ENCODE measurements at regions not wholly inside any gene's neighbourhood (a gene's known extent, or its start where the extent isn't known, plus 50 kb on each side); places are given as distances from the start of the nearest gene placed in this dataset.

DNA sequence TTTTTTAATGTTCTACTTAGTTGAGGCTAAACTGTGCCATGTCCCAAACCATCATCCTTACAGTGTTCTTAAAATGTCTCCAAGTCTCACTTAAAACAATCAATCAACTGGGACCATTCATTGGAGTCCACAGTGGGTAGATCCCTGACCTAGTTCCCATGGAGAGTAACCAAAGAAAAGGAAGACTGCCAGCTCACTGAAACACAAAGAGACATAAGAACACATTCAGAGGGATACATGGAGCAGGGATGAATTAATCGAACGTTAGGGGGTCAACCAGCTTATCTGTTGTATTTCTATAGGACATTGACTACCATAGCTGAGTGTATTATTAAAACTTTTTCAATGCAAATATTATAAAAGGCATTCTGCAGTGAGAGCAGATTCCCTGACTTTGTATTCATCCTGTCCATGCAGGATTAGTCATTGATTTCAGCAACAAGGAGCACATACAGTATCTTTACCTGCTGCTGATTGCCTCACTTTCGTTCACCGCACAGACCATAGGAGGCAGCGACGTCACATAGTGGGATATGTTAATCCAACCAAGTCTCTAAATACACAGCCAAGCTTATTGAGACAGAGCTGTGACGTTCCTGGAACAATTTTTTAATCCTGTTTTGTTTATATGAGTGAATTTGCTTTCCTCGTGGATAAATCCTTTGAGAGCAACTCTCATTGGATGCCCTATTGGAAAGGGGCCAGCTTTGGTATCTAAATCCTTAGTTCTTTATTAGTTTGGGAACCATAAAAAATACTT, 364.9 kb upstream of the RBMS3 start:
- Histone ChIP-seq H3K27ac (ENCODE audit: low read depth in 1 of 2, low read length in 2 of 2) (no peak overlapping the region), H3K9me3 (replicated peaks in 1 of 2; ENCODE audit: control insufficient read depth in 1 of 2, insufficient read depth in 1 of 2, low read length in 2 of 2) (no peaks in the 10 kb centered on the region), H3K4me2 (replicated peaks; ENCODE audit: extremely low read depth, low read length, poor library complexity, severe bottlenecking) (peak overlapping the region; percentile 27), H3K36me3 (replicated peaks in 1 of 2; ENCODE audit: control insufficient read depth in 1 of 2, insufficient read depth in 2 of 2, low read length in 2 of 2) (no peaks in the 10 kb centered on the region), H3K27me3 (ENCODE audit: control insufficient read depth in 2 of 2, insufficient read depth in 2 of 2, low read length in 2 of 2) (peaks cover 0 to 3% of the 10 kb centered on the region in 2 donors), H2AFZ (ENCODE audit: insufficient read depth, low read depth, low read length, poor library complexity, severe bottlenecking) (peak overlapping the region; percentile 18), H4K20me1 (ENCODE audit: insufficient read depth, low read length) (no peaks in the 10 kb centered on the region), H3K79me2 (ENCODE audit: insufficient read depth, low read length) (no peaks in the 10 kb centered on the region), H3K4me1 (ENCODE audit: control insufficient read depth in 1 of 2, insufficient read depth in 2 of 2, low read length in 2 of 2) (peaks cover 0 to 7% of the 10 kb centered on the region in 2 donors), H3K9ac (ENCODE audit: insufficient read depth, low read length, poor library complexity, severe bottlenecking) (no peak overlapping the region), H3K4me3 (replicated peaks in 1 of 3; ENCODE audit: low read depth in 2 of 3, low read length in 3 of 3) (peak overlapping the region in 1 of 3 experiments; percentile 53)
- DNase-seq: no peak
- intact Hi-C loops (cut with micrococcal nuclease): no loop called here
- H3K4me3 Mint-ChIP-seq: no peak overlapping the region
- no peak overlapping the region for H3K27ac Mint-ChIP-seq
- H3K36me3 Mint-ChIP-seq: no peaks in the 10 kb centered on the region
- TF ChIP-seq, protein P1, sequence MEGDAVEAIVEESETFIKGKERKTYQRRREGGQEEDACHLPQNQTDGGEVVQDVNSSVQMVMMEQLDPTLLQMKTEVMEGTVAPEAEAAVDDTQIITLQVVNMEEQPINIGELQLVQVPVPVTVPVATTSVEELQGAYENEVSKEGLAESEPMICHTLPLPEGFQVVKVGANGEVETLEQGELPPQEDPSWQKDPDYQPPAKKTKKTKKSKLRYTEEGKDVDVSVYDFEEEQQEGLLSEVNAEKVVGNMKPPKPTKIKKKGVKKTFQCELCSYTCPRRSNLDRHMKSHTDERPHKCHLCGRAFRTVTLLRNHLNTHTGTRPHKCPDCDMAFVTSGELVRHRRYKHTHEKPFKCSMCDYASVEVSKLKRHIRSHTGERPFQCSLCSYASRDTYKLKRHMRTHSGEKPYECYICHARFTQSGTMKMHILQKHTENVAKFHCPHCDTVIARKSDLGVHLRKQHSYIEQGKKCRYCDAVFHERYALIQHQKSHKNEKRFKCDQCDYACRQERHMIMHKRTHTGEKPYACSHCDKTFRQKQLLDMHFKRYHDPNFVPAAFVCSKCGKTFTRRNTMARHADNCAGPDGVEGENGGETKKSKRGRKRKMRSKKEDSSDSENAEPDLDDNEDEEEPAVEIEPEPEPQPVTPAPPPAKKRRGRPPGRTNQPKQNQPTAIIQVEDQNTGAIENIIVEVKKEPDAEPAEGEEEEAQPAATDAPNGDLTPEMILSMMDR (IDR thresholded peaks at IDR 0.05): no peak
- no peaks in the 10 kb centered on the region for H3K9me3 Mint-ChIP-seq
- 100% methylated on average over 2 of the region's 8 CpGs for WGBS (ENCODE audit: insufficient coverage)
- H3K27me3 Mint-ChIP-seq (ENCODE audit: low read depth in 3 of 3): peaks cover 0 to 4% (median 1%) of the 10 kb centered on the region in 3 donors
- peaks cover 3% of the 10 kb centered on the region for H3K4me1 Mint-ChIP-seq

DNA sequence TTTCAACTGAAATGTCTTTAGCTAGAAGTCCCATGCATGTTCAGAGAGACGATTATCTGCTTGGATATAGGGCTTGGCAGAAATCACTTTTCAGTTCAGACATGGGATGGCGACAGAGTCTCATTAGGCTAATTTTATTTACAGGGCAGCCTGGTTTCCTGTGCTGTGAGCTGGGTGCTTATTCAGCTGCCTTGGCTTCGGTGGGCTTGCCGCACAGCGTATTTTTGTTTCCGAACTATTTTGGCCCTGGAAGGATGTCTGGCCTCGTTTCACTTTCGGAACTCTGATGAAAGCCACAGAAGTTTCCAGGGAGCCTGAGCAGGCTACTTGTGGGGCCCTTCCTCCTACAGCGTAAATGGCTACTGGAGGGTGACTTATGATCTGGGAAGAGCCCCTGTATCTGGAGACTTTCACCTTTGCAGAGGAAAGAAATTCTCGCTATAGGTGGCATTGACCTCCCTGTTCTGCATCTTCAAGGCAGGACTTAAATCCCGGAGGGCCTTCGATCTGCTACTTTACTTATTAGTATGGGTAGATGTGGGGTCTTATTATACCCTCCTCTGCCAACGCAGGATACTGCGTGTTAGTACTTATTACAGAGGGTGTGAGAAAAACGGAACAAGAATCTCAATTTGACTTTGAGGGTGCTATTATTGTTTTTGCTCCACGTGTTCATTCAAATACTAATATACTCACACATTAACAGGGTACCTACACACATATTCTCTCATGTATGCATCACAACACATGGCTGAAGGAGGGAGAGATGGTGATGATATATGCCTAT, 364.0 kb upstream of the RBMS3 start:
- H3K79me2 ChIP-seq (ENCODE audit: insufficient read depth, low read length): no peaks in the 10 kb centered on the region
- H4K20me1 ChIP-seq (ENCODE audit: insufficient read depth, low read length): no peaks in the 10 kb centered on the region
- intact Hi-C loops (cut with micrococcal nuclease): no loop called here
- no peaks in the 10 kb centered on the region for H3K9me3 ChIP-seq (replicated peaks in 1 of 2; ENCODE audit: control insufficient read depth in 1 of 2, insufficient read depth in 1 of 2, low read length in 2 of 2)
- Mint-ChIP-seq H3K4me1 (peaks cover 3% of the 10 kb centered on the region), H3K27ac (no peak overlapping the region), H3K27me3 (ENCODE audit: low read depth in 3 of 3) (peaks cover 0 to 4% (median 1%) of the 10 kb centered on the region in 3 donors), H3K36me3 (no peaks in the 10 kb centered on the region), H3K9me3 (no peaks in the 10 kb centered on the region), H3K4me3 (peak overlapping the region; percentile 42 to 78)
- no peak overlapping the region for H3K9ac ChIP-seq (ENCODE audit: insufficient read depth, low read length, poor library complexity, severe bottlenecking)
- DNase-seq: peak in 1 of 3 donors; percentile 7
- no peak overlapping the region for H3K27ac ChIP-seq (ENCODE audit: low read depth in 1 of 2, low read length in 2 of 2)
- H3K4me1 ChIP-seq (ENCODE audit: control insufficient read depth in 1 of 2, insufficient read depth in 2 of 2, low read length in 2 of 2): peaks cover 0 to 7% of the 10 kb centered on the region in 2 donors
- TF ChIP-seq, protein P1 (IDR thresholded peaks at IDR 0.05): peak; percentile 15
- peak overlapping the region; percentile 38 for H2AFZ ChIP-seq (ENCODE audit: insufficient read depth, low read depth, low read length, poor library complexity, severe bottlenecking)
- H3K27me3 ChIP-seq (ENCODE audit: control insufficient read depth in 2 of 2, insufficient read depth in 2 of 2, low read length in 2 of 2): peaks cover 0 to 3% of the 10 kb centered on the region in 2 donors
- H3K4me3 ChIP-seq (replicated peaks in 1 of 3; ENCODE audit: low read depth in 2 of 3, low read length in 3 of 3): peak overlapping the region in 1 of 3 experiments; percentile 53
- H3K36me3 ChIP-seq (replicated peaks in 1 of 2; ENCODE audit: control insufficient read depth in 1 of 2, insufficient read depth in 2 of 2, low read length in 2 of 2): no peaks in the 10 kb centered on the region
- WGBS (ENCODE audit: insufficient coverage): 0% methylated on average over 7 of the region's 16 CpGs
- H3K4me2 ChIP-seq (replicated peaks; ENCODE audit: extremely low read depth, low read length, poor library complexity, severe bottlenecking): peak overlapping the region; percentile 27

All from CD14-positive monocyte (primary cell).